HG02884 (cell line): ENCODE measurements at regions not wholly inside any gene's neighbourhood (a gene's known extent, or its start where the extent isn't known, plus 50 kb on each side); places are given as distances from the start of the nearest gene placed in this dataset.

Experiments used
- ATAC-seq: cut with Tn5 transposase; IDR thresholded peaks from one replicate; pipeline ENCODE4 v1.9.1; 2021; ENCODE audit warnings: mild to moderate bottlenecking, moderate library complexity; ENCODE audit not compliant: unreplicated experiment

GRCh38 chr1:13965770-13966398, 265.9 kb downstream of the PRDM2 start:
- ATAC-seq, result no peak

- ATAC-seq, result no peak
Measured at GRCh38 chr1:13967707-13968106, 267.7 kb downstream of the PRDM2 start.

- ATAC-seq, result no peak
Measured at GRCh38 chr1:13968361-13968760, 268.4 kb downstream of the PRDM2 start.

GRCh38 chr1:13970631-13971247, 270.8 kb downstream of the PRDM2 start:
- no peak for ATAC-seq

- no peak for ATAC-seq
Measured at GRCh38 chr1:13976485-13976884, 276.5 kb downstream of the PRDM2 start.

GRCh38 chr1:13981142-13981541, 281.2 kb downstream of the PRDM2 start:
- no peak for ATAC-seq

- ATAC-seq, result no peak
Measured at GRCh38 chr1:13983393-13983792, 283.4 kb downstream of the PRDM2 start.

- no peak for ATAC-seq
Measured at GRCh38 chr1:13990939-13991338, 291.0 kb downstream of the PRDM2 start.

GRCh38 chr1:13992489-13993285, 292.7 kb downstream of the PRDM2 start:
- ATAC-seq, result no peak

- no peak for ATAC-seq
Measured at GRCh38 chr1:13994386-13994785, 294.4 kb downstream of the PRDM2 start.

GRCh38 chr1:13996334-13996733, 296.3 kb downstream of the PRDM2 start:
- no peak for ATAC-seq

GRCh38 chr1:14003552-14003951, 303.6 kb downstream of the PRDM2 start:
- no peak for ATAC-seq

GRCh38 chr1:14009582-14009981, 309.6 kb downstream of the PRDM2 start:
- no peak for ATAC-seq

- ATAC-seq, result no peak
Measured at GRCh38 chr1:14010476-14010875, 310.5 kb downstream of the PRDM2 start.

GRCh38 chr1:14011132-14011531, 311.1 kb downstream of the PRDM2 start:
- ATAC-seq, result no peak

- no peak for ATAC-seq
Measured at GRCh38 chr1:14011888-14012287, 311.9 kb downstream of the PRDM2 start.

GRCh38 chr1:14014929-14015328, 314.9 kb downstream of the PRDM2 start:
- ATAC-seq, result no peak

GRCh38 chr1:14015917-14016316, 315.9 kb downstream of the PRDM2 start:
- ATAC-seq, result no peak

GRCh38 chr1:14017531-14017961, 317.6 kb downstream of the PRDM2 start:
- ATAC-seq, result no peak

- no peak for ATAC-seq
Measured at GRCh38 chr1:14019461-14019860, 319.5 kb downstream of the PRDM2 start.

- no peak for ATAC-seq
Measured at GRCh38 chr1:14020006-14020405, 320.0 kb downstream of the PRDM2 start.

GRCh38 chr1:14027099-14027498, 327.1 kb downstream of the PRDM2 start:
- no peak for ATAC-seq
